ENCODE measurements at regions not wholly inside any gene's neighbourhood (a gene's known extent, or its start where the extent isn't known, plus 50 kb on each side); places are given as distances from the start of the nearest gene placed in this dataset.

- TF ChIP-seq EZH2 (IDR thresholded peaks at IDR 0.05; ENCODE audit: borderline replicate concordance, low read length): no peak
- TF ChIP-seq, protein P1, sequence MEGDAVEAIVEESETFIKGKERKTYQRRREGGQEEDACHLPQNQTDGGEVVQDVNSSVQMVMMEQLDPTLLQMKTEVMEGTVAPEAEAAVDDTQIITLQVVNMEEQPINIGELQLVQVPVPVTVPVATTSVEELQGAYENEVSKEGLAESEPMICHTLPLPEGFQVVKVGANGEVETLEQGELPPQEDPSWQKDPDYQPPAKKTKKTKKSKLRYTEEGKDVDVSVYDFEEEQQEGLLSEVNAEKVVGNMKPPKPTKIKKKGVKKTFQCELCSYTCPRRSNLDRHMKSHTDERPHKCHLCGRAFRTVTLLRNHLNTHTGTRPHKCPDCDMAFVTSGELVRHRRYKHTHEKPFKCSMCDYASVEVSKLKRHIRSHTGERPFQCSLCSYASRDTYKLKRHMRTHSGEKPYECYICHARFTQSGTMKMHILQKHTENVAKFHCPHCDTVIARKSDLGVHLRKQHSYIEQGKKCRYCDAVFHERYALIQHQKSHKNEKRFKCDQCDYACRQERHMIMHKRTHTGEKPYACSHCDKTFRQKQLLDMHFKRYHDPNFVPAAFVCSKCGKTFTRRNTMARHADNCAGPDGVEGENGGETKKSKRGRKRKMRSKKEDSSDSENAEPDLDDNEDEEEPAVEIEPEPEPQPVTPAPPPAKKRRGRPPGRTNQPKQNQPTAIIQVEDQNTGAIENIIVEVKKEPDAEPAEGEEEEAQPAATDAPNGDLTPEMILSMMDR (IDR thresholded peaks at IDR 0.05; ENCODE audit: low read length): no peak
Observed at GRCh38 chr1:143653429-143653802, 318.4 kb downstream of the FAM72C start.

All from OCI-LY1 (cell line).